A673 (cell line): ENCODE measurements at regions not wholly inside any gene's neighbourhood (a gene's known extent, or its start where the extent isn't known, plus 50 kb on each side); places are given as distances from the start of the nearest gene placed in this dataset.

Source experiments
- BruUV-seq: library from RNA; stranded (reverse); fragments of 400-500 nt; replicated peaks from 2 replicates; lab custom pipeline; 2021; lab: Mats Ljungman, UMichigan
- CTCF ChIA-PET: fragments of 300-600 bp; sonication (Branson Sonifier 250); formaldehyde crosslinking; loops from one replicate; lab custom pipeline; 2022; ENCODE audit warnings: antibody characterized with exemption; lab: Charles Lee
- POLR2A ChIA-PET: fragments of 300-600 bp; sonication (Branson Sonifier 250); formaldehyde crosslinking; loops from one replicate; lab custom pipeline; 2022; ENCODE audit warnings: antibody characterized with exemption; ENCODE audit not compliant: low non-redundant PET; lab: Charles Lee
- DNase-seq: peaks from one replicate; pipeline ENCODE4 v3.0.0-alpha.2; 2015; ENCODE audit warnings: low spot score
- H3K27ac ChIP-seq: fragments of 200-600 bp; sonication (generic); 2 replicates; pipeline ENCODE4 v1.5.1; 2016; ENCODE audit warnings: mixed run types, low read depth, mild to moderate bottlenecking, mixed read lengths, antibody characterized with exemption, low read length; ENCODE audit not compliant: poor library complexity, severe bottlenecking
- H3K27me3 ChIP-seq: fragments of 200-600 bp; sonication (generic); replicated peaks from 2 replicates; pipeline ENCODE4 v1.6.1; 2017; ENCODE audit warnings: mixed run types, low read depth, mild to moderate bottlenecking, mixed read lengths, antibody characterized with exemption, low read length; ENCODE audit not compliant: insufficient read depth, poor library complexity
- H3K36me3 ChIP-seq: fragments of 200-600 bp; sonication (generic); 2 replicates; pipeline ENCODE4 v1.6.1; 2016; ENCODE audit warnings: mixed run types, mild to moderate bottlenecking, mixed read lengths, antibody characterized with exemption, low read length; ENCODE audit not compliant: insufficient read depth, poor library complexity, severe bottlenecking
- H3K4me1 ChIP-seq: fragments of 200-600 bp; sonication (generic); 2 replicates; pipeline ENCODE4 v1.6.1; 2017; ENCODE audit warnings: mixed run types, mild to moderate bottlenecking, mixed read lengths, antibody characterized with exemption, low read length; ENCODE audit not compliant: insufficient read depth, poor library complexity, severe bottlenecking
- H3K4me3 ChIP-seq: fragments of 200-600 bp; sonication (generic); 2 replicates; pipeline ENCODE4 v1.5.1; 2016; ENCODE audit warnings: low read depth, mixed run types, mild to moderate bottlenecking, mixed read lengths, low read length; ENCODE audit not compliant: poor library complexity, severe bottlenecking
- H3K9me3 ChIP-seq: fragments of 200-600 bp; sonication (generic); 2 replicates; pipeline ENCODE4 v1.6.1; 2016; ENCODE audit warnings: mixed run types, low read depth, mild to moderate bottlenecking, mixed read lengths, antibody characterized with exemption, low read length; ENCODE audit not compliant: poor library complexity, severe bottlenecking
- EZH2 ChIP-seq: fragments of 200-600 bp; sonication (generic); IDR thresholded peaks from 2 replicates; pipeline ENCODE4 v1.6.1; 2017; ENCODE audit warnings: borderline replicate concordance, low read depth, mild to moderate bottlenecking, mixed read lengths, antibody characterized with exemption, low read length; ENCODE audit not compliant: poor library complexity, severe bottlenecking
- intact Hi-C: fragments of 100-400 bp; cut with micrococcal nuclease; formaldehyde crosslinking; loops from one replicate; pipeline ENCODE4 v1.10.0; 2022; ENCODE audit not compliant: unreplicated experiment
- TF ChIP-seq, protein P1 (sequence below): fragments of 300-800, 200-600 bp; sonication (generic); conservative IDR thresholded peaks from 2 replicates; pipeline ENCODE4 v1.5.1; 2017; ENCODE audit warnings: low read depth, mild to moderate bottlenecking, antibody characterized with exemption, low read length, moderate library complexity, mixed read lengths

DNA sequence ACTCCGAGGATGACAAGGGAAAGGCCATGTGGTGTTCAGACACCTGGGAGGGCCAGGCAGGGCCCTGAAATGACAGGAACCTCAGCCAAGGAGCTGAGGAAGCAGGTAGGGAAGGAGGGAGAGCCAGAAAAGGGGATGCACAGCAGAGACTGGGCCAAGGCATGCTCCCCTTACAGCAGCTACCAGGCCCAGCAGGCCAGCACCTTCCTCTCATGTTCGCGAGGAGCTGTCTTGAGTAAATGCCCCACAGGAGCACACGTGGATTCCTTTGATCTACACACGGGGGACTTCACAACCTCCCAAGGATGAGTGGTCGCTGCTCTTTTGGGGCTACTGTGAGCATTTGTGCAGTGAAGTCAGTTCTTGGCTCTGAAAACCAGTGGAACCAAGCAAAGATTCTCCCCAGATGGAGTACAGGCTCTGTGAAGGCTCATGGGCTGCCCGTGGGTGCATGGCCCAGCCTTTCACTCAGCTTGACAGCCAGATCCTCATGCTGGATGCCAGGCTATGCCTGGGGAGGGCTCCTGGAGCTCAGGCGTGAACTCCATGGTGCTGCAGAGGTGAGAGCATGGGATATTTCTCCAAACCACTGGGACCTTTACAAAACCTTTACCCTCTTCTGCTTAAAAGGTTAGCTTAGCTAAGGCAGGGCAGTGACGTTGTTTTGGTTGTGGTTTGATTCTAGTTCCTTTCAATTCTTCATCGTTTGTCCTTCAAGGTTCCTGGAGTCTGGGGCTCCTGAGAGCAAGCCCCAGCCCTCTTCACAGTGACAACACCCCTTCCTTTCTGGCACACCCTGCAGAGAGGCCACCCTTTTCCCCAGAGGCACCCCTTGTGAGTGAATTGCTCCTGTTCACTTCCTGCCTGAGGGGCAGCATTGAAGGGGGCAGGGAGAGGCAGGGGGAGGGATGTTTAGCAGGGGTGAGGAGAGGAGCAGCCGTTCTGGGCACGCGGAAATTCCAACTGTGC lies 74.2 kb upstream of the ZPBP start:
- Histone ChIP-seq H3K9me3 (no peaks in the 10 kb centered on the region), H3K4me3 (no peak overlapping the region), H3K27ac (no peak overlapping the region), H3K36me3 (no peaks in the 10 kb centered on the region), H3K27me3 (peaks cover 12% of the 10 kb centered on the region), H3K4me1 (no peaks in the 10 kb centered on the region)
- ChIA-PET CTCF (no interaction called here), POLR2A (no interaction called here)
- DNase-seq, result no peak
- intact Hi-C loops, result no loop called here
- no TSS peak for BruUV-seq
- TF ChIP-seq, protein P1, sequence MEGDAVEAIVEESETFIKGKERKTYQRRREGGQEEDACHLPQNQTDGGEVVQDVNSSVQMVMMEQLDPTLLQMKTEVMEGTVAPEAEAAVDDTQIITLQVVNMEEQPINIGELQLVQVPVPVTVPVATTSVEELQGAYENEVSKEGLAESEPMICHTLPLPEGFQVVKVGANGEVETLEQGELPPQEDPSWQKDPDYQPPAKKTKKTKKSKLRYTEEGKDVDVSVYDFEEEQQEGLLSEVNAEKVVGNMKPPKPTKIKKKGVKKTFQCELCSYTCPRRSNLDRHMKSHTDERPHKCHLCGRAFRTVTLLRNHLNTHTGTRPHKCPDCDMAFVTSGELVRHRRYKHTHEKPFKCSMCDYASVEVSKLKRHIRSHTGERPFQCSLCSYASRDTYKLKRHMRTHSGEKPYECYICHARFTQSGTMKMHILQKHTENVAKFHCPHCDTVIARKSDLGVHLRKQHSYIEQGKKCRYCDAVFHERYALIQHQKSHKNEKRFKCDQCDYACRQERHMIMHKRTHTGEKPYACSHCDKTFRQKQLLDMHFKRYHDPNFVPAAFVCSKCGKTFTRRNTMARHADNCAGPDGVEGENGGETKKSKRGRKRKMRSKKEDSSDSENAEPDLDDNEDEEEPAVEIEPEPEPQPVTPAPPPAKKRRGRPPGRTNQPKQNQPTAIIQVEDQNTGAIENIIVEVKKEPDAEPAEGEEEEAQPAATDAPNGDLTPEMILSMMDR, result no peak
- no peak for TF ChIP-seq EZH2

DNA sequence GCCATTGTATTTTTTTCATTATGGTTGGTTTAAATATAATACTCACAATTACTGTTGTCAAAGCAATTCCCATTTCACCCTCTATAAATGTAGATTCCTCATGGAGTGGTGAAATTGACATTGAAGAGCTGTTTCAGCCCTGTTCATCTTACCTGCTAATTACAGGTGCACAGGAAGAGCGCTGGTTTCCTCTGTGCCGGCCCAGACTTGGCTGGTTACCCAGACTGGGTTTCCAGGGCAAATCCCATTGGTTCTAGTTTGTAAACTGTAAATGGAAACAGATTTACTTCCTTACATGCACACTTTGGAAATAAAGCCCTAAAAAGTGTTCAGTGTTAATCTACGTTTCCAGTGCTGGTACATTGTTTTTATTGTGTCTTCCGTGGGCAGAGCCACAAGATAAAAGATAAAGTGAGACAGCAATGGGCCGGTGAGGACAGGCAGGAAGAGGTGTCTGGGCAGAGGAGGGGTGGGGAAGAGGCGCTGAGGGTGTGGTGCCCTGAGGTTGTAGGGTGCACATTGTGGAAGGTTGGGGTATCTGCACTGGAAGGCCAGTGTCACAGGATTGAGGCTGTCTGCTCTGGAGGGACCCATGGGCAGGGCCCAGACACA lies 71.6 kb upstream of the ZPBP start:
- ChIA-PET POLR2A (no interaction called here), CTCF (no interaction called here)
- Histone ChIP-seq H3K27me3 (peaks cover 4% of the 10 kb centered on the region), H3K27ac (no peak overlapping the region), H3K9me3 (no peaks in the 10 kb centered on the region), H3K4me1 (no peaks in the 10 kb centered on the region), H3K4me3 (no peak overlapping the region), H3K36me3 (no peaks in the 10 kb centered on the region)
- TF ChIP-seq, protein P1, result no peak
- no peak for TF ChIP-seq EZH2
- intact Hi-C loops, result no loop called here
- no peak for DNase-seq
- no TSS peak for BruUV-seq

DNA sequence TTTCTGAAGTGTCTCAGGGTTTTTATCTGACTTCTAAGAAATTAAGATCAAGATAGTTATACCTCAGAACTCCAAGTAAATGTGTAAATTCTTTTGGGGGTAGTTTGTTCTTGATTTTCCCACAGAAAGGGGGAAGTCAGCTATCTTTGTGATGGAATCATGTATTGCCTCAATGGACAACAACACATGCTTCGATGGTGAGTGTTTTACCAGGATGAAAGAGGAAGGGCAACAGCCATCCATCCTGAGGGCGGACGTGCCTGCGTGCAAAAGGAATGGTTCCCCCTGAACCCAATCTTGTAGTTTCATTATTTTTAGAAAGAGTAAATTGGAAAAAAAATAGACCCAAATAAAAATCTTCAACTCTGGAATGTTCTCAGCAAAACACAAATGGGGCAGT lies 67.2 kb upstream of the ZPBP start:
- intact Hi-C loops, result no loop called here
- CTCF ChIA-PET, result no interaction called here
- POLR2A ChIA-PET, result no interaction called here

More for the DNA sequence above, 67.2 kb upstream of the ZPBP start:
- no TSS peak for BruUV-seq
- no peaks in the 10 kb centered on the region for H3K9me3 ChIP-seq
- no peak for DNase-seq
- no peak overlapping the region for H3K4me3 ChIP-seq
- H3K36me3 ChIP-seq, result no peaks in the 10 kb centered on the region
- no peak overlapping the region for H3K27ac ChIP-seq
- peaks cover 4% of the 10 kb centered on the region for H3K27me3 ChIP-seq
- no peak for TF ChIP-seq EZH2
- TF ChIP-seq, protein P1, result no peak
- no peaks in the 10 kb centered on the region for H3K4me1 ChIP-seq
